ENCODE measurements at regions not wholly inside any gene's neighbourhood (a gene's known extent, or its start where the extent isn't known, plus 50 kb on each side); places are given as distances from the start of the nearest gene placed in this dataset.
"Not testable (repeated sequence)": the region's sequence is repeated elsewhere in the genome, so short reads cannot be mapped to it uniquely, and the experiment has no call there.

DNA sequence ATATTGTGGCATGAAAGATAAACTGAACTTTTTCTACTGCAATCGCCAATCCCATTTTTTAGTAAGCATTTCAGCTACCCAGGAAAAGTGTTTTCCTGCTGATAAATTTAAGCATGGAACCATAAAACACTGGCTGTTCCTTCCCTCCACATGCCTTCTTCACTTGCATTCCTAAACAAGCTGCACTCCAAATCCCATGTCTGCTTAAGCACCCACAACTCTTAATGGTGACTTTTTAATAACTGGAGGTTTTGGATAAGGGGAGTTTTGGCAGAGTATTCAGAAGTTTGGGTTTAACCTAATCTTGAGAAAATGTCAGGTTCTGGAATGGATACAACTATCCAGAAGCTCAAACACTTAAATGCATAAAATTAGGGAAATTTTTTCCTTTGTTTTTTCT is 345.6 kb upstream of the CA10 start:
- DNase-seq: no peak

DNA sequence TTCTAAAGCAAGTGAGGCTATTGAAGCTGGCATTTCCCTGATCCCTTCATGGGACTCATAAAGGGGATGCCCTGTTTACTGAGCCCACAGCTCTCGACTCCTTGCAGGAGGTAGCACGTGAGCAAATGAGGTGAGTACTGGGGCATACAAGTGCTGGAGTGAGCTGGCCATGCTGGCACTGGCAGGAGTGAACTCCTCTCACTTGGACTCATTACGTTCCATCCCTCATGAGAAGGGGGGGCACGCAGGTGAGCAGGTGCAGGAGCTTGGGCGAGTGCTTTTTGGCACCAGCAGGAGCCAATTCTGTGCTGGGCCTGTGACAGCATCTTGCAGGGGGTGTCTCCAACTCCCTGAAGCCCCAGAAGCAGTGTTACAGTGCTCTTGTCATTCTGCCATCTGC is 337.1 kb upstream of the CA10 start:
- no peak for DNase-seq

DNA sequence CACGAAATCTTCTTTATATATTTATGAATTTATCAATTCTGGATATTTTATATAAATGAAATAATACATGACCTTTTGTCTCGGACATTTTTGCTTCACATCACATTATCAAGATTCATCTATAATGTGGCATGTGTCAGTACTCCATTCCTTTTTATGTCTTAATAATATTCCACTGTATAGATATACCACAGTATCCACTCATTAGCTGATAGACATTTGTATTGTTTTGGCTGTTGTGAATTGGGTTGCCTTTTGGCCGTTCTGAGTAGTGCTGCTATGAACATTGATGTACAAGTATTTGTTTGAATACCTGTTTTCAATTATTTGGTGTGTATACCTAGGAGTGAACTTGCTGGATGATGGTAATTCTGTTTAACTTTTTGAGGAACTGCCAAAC is 323.8 kb upstream of the CA10 start:
- no peak for DNase-seq

DNA sequence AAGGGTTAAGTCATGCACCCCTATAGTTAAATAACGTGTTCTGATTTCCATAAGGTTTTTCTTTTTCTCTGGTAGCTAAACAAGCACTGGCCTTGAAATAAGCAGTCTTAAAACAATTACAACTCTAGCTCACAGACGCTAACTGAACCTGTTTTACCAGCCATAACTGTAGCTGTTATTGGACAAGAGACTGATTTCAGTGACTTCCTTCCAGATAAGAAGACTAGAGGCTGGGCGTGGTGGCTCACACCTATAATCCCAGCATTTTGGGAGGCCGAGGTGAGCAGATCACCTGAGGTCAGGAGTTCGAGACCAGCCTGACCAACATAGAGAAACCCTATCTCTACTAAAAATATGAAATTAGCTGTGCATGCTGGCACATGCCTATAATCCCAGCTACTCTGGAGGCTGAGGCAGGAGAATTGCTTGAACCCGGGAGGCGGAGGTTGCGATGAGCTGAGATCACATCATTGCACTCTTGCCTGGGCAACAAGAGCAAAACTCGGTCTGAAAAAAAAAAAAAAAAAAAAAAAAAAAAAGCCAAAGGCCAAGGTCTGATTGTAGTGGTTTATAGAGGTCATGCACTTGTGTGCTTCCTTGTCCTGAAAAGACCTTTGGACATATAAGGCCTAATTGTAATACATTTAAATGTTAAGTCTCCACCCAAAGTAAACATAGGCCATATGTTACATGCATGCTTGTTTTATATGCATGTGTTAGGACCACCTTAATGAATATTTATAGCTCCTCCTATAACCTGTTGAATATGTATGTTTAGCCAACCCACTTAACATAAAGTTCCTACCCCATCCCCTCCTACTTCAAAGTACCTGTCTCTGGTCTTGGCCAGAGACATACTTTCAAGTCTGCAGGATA is 319.5 kb upstream of the CA10 start:
- DNase-seq: no peak

DNA sequence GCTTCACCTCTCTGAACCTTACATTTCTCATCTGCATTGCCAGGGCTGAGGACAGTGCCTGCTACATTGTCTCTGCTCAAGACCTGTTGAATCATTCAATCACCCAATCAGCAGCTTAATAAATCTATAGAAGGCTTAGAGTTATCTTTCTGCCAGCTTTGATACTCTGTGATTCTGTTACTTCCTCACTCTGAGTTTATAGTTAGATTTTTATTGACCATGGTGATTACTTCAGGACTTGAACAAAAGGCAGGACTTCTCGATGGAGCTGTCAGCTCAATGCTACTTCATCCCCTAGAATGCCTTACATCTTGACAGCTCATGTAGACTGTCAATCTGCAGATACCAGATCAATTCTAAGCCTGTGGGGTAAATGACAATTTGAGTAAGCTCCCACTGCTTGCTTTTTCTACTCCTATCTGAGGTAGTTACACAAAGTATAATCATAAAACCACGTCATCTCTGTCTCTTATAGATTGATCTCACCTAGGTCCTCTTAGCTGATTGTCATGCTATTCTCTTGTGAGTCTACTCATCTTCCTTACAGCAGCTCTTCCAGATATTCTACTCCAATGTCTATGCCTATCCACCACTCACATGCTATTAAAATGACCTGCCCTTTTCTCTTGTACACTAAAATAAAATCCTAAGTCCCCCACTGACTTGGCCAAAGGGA is 318.3 kb upstream of the CA10 start:
- no peak for DNase-seq

DNA sequence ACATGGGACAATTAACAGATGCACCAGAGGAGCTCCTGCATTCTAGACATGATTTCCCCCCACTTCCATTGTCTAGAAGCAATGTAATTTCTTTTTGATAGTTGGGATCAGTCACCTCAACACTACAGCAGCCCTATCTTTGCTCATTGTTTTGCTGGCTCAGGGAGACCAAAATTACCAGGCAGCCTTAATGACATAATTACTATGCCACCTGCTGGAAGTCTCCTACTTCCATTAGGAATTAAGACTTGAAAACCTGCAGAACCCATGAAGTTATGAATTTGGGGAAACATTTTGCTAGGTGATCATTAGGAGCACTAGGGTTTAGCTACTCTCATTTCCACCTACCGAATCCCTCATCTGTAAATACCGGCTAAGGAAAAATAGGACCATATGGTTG is 312.0 kb upstream of the CA10 start:
- DNase-seq: no peak

DNA sequence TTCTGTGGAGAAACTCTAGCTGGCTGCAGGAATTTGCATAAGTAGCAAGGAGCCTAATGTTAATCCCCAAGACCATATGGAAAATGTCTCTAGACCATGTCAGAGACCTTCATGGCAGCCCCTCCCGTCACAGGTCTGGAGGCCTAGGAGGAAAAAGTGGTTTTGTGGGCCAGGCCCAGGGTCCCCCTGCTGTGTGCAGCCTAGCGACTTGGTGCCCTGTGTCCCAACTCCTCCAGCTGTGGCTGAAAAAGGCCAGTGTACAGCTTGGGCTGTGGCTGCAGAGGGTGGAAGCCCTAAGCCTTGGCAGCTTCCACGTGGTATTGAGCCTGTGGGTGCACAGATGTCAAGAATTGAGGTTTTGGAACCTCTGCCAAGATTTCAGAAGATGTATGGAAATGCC is 306.9 kb upstream of the CA10 start:
- DNase-seq: no peak

DNA sequence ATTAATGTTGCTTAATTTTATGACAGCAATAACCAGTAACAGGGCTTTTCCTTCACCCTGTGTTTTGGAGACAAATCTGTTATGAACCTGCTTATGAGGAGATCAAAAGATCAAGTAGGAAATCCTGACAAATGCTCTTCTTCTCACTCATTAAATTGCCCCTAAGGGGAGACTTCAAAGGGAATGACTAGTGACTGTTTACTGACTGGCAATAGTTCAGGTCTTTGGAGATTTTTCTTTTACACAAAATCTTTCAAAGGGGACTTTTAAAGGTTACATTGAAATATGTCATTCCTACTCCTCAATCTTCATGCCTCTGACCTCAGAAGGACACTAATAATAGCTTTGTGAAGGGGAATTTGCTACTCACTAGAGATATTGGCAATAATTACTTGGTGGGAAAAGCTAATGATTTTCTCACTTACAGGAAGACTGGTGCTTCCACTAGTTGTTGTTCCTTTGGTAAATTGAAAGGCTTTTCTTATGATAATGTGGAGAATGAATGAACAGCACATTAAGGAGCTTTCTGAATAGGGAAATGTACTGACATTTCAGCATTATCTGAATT is 292.9 kb upstream of the CA10 start:
- DNase-seq: no peak

DNA sequence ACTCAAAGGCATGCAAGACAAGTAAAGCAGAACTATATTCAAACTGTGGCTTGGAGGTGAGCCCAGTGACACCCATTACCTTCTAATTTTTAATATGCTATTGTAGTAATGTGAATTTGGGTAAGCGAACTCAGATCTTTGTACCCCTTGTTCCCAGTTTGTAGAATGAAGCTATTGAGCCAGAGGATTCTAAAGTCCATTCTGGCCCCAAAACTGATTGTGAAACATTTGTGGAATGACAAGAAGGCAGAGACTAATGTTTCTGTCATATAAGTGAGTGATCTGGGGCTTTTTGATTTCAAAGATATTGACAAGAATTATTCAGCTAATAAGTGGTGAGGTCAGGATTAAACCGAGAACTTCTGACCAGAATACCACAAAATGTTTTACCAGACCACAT is 283.8 kb upstream of the CA10 start:
- no peak for DNase-seq

DNA sequence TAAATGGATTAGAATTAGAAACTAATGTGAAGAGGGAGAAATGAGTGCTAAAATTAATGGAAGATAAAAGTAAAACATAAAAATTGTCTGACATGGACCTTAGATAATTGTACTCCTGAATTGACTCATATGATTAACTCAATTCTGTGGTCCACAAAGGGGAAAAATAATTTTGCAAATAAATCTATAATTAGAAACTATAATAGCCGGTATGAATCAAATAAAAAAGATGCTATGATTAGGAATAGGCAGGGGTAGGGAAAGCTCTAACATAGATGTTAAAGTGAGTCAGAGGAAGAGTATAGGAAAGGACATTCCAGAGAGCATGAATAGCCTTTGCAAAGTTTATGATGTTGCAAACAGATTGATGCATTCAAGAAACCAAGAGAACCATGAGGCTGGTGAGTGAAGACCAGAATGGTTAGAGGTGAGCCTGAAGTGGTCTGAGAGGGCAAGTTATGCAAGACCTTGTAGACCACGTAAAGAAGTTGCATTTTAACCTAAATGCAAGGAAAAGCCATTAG is 262.1 kb upstream of the CA10 start:
- no peak for DNase-seq

DNA sequence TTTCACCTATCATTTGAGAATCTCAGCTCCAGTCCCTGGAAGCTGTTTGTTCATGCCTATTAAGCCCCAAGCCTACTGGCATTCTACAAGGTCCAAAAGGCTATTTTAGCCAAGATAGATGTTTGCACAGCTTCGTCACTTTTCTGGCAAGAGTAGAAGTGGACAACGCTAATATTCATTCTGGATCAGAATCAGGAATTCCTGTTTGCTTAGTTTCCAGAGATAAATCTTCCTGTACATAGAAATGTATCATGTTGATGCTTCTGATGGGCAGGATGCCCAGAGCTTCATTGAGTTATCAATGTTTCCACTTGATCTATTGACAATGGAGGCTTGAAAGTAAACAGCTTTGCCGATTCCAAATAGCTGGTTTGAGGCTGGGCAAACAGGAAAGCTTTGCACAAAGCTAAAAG is 260.7 kb upstream of the CA10 start:
- peak; percentile 98 for DNase-seq

DNA sequence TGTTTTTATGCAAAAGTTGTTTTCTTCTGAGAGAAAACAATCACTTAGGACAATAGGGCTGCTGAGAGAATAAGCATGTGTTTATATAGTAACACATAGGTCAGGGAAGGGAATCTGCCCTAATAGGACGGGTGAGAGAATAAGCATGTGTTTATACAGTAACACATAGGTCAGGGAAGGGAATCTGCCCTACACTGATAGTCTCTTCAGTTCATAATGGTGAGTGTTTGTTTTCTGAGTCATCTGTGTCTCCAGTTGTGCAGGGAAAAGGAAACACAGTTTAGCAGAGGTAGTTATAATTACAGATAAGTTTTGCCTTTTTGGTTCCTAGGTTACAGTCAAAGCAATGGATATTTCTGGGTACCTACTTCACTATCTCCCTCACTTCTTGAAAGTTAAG is 252.3 kb upstream of the CA10 start:
- peak; percentile 17 for DNase-seq

DNA sequence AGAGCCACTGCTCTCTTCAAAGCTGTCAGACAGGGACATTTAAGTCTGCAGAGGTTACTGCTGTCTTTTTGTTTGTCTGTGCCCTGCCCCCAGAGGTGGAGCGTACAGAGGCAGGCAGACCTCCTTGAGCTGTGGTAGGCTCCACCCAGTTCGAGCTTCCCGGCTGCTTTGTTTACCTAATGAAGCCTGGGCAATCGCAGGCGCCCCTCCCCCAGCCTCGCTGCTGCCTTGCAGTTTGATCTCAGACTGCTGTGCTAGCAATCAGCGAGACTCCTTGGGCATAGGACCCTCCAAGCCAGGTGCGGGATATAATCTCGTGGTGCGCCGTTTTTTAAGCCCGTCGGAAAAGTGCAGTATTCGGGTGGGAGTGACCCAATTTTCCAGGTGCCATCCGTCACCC is 250.7 kb upstream of the CA10 start:
- DNase-seq: not testable (repeated sequence)

DNA sequence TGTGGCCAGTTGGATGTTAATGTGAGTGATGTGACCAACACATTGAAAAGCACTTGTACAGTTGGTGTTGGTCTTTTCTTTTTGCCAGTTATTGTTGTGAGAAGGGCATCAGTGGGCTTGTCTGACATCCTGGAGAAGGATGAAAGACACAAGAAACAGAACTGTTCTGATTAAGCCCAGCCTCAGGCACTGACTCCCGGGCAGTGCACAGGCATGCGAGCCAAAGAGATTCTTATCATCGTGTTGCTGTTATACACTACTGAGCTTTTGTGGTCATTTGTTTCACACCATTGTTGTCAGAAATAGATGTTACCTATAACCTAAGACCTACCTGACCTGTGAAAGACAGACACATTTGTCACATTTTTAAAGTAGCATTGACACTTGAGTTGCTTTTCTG is 236.8 kb upstream of the CA10 start:
- no peak for DNase-seq

DNA sequence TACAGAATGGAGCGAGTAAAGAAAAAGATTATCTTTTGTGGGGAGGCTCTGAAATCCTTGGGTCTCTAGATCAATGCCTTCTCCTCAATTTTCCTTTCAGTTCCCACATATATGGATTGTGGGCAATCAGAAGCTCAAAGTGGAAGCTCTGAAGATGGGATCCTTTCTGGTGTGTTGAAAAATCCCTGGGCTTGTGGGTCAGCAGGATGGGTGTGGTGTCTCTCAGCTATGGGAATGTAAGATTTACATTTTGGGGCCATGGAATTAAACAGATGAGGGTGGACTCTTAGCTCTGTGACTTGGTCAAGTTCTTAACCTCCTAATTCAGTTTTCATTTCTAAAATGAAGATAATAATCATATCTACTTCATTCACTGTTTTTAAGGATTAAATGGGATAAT is 231.9 kb upstream of the CA10 start:
- DNase-seq: no peak

DNA sequence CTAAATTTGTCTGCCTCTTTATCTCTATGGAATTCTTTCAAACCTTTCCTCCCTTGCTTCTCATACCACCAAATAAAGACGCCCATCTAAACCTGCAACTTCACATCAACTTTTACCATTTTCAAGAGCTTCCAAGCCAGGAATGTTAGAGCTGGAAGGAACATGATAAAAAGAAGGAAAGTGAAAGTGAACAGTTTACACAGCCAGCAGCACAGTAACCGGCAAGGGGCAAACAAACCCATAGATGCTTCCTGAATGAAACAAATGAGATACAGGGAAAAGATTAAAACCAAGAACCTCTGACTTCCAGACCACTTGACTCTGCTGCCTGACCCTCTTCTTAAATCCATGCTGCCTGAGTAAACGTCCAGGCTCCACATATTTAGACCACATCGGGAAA is 231.1 kb upstream of the CA10 start:
- DNase-seq: no peak

DNA sequence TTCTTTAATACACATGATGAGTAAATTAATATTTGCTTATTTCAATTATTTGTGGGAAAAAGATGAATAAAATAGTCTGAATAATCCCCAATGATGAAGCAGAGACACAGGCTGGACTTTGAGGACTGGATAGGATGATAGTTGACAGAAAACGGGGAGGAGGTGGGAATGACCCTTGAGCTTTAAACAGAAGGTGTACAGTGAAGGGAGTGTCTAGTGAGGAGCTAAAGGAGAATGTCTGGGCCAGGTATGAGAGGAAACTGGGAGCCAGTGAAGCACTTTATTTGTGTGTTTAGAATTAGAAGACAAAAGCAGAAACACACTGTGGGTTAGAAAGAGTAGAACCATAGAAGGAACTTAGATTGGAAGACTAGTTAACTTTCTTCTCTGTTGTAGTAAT is 230.4 kb upstream of the CA10 start:
- DNase-seq: no peak

DNA sequence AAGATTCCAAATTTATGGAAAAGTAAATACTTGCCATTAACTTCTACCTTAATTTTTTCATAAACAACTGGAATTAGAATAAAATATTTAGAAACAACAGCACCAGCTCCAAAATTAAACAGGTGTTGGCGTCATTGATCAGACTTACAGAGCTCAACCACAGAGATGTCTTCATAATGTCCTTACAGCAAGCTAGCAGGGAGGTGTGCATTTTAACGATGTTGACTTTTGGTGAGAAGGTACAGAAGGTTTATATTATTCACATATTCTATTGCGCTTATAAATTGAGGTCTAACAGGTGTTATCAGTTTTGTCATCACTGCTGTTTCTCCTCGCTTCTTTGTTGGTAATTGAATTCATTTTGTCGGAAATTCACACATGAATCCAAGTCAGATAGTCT is 226.2 kb upstream of the CA10 start:
- no peak for DNase-seq

DNA sequence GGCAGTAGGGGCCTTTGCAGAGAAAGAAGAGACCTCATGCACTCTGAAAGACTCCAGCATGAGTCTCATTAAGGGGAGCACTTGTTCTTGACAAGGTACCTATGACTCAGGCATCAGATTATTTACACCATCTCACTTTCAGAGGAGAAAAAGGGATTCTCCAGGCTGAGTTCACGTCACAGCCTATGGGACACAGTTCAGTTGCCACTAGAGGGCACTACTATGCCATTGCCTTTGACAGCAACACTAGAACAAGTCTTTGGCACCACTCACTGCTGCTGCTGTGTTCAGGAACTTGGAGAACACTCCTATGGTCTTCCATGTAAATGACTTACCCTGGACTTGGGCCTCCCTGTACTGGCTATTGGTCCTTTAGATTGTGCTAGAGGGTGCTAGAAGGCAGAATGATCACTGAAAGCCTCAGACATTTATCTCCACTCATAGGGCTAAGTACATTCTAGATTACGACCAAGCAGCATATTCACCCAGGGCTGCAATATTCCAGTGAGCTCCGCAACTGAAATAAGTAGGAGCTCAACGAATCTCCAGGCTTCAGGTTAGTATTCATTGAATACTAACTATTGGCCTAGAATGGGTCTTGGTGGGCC is 225.1 kb upstream of the CA10 start:
- peak; percentile 67 for DNase-seq

DNA sequence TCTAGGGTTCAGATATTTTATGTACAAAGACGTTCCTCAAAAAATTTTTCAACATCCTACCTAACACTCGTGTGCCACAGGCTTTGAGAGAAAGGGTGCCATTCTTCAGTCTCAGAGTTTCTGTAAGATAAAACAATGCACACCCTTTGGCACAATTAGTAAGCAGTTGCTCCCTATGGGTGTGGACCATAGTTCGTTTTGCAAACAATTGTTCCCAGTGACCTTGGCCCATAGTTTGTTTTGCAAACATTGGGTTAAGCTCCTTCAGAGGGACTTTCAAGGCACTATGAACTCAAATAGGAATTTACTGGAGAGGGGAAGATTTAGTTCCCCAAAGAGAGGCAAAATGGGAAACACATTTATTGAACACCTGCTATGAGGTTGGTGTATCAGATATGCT is 220.3 kb upstream of the CA10 start:
- DNase-seq: no peak

DNA sequence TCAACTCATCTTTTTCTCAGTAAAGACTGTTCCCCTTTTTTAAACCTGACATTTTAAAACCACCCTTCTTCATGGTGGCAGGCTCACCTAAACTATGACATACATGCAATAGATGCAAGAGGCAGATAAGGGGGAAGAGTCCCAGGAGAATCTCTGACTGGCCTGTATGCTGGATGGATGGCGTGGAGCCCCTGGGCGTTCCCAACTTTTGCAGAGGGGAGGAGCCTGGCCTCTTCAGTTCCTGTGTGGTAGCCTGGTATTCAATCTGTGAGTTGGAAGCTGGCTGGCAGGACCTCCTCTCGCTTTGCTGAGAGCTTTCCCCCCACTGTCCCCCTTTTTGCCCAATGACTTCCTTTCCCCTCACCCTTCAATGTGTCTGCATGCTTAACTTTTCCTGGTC is 217.6 kb upstream of the CA10 start:
- DNase-seq: no peak

DNA sequence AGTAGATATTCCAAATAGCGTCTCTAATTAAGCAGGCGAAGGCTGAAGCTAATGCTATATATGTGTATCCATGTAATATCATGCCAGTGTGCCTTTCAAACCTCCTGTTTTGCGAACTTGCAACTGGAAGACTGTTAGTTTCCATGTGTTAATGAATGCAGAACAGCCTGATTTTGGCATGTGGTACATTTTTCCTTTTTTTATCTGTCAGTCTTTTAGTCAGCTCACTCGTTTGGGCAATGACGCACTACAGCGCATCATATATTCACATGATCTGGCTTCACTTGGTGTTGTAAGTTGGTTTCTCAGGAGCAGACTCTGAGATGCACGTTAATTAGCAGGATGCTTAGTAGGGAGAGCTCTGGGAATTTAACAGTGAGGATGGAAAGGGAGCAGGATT is 210.4 kb upstream of the CA10 start:
- no peak for DNase-seq

DNA sequence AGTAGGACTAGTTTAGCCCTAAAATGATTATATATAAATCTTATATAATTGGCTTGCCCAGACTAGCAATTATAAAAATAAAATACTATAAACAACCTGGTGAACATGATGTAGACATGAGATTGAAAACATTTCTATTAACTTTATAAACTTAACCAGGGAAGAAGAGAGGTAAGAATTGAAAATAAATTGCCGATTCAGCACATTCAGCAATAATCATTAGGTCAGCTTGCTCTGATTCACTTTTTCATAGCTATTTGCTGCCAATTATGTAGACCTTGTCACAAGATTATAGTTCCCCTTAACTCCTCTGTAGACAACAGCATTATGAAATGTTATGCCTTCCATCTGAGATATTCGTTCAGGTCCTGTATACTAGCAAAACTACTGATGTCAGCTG is 199.3 kb upstream of the CA10 start:
- DNase-seq: no peak

DNA sequence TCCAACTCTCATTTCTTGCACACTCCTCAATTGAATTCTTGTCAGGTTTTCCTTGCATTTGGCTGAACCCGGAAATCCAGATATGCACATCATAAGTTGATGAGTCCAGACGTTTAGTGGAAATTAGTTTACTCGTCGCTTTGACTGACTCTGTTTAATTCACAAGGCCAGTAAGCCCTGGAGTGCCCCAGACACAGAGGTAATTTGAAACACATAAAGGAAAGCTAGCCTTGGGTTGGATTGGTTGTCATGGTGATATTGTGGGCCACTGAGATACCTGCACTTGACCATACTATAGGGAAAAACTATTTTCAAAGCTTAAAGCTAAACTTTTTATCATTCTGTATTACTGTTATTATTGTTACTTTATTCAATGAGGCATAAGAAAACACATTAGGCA is 178.3 kb upstream of the CA10 start:
- no peak for DNase-seq

All from NCI-H1092 treated with DMSO at 0.1 percent for 48 hours (cell line).